ENCODE measurements at regions not wholly inside any gene's neighbourhood (a gene's known extent, or its start where the extent isn't known, plus 50 kb on each side); places are given as distances from the start of the nearest gene placed in this dataset.

DNA sequence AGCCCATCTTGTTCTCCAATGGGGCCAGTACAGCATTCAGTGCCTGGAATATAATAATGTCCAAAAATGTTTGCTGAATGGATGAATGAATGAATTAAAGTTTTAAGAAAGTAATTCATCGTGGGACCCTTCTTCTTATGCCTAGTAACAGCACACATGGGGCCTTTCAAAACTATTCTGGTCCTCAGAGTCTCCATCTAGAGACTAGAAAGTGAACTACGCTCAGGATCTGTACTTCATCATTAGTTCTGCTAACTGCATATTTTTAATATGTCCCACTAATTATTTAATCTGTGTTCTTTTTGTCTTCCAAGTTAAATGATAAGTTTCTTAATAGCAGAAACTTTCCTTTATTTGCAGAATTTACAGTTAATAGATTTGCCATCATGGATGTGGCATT lies 172.5 kb downstream of the SMAD2 start:
- FAIRE-seq, result no peak

DNA sequence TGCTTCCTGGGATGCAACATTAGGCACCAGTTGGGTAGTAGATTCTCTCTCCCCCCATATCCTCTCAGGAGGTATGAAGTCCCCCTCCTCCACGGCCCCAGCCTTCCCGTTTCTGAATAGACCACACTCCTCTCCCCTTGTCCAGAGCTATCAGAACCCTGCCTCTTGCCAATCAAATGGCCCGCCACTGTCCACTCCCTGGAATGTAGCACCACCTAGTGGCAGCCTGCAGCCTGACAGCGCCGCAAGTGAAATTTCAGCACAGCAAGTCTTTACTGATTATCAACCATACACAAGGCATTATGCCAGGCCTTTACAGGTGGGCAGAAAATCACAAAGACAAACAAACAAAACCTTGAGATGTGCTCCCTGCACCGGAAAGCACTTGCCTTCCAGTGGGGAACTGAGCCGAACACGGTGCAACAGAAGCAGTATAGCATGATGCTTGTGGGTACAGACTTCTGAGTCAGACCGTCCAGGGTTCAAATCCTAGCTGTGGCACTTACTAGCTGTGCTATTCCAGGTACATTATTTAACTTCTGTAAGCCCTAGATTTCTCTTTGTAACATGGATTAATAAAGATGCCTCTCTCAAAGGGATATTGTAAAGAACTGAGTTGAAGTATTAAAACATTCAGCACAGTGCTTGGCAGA lies 174.0 kb downstream of the SMAD2 start:
- FAIRE-seq, result no peak

DNA sequence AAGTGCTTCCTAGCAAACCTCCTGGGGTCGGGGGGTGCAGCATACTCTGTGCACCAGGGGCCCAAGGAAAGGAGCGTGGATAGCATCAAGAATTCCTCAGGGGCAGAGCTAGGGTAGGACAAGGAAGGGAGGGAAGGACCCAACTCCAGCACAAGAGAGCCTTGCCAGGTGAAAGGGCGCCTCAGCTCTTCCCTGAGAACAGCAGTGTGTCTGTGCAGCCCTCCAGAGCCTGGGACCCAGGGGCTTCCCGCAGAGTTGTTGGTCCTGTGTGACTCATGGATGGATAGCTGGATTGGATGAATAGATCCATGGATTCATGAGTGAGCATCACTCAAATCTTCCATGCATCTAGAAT lies 175.4 kb downstream of the SMAD2 start:
- no peak for FAIRE-seq

DNA sequence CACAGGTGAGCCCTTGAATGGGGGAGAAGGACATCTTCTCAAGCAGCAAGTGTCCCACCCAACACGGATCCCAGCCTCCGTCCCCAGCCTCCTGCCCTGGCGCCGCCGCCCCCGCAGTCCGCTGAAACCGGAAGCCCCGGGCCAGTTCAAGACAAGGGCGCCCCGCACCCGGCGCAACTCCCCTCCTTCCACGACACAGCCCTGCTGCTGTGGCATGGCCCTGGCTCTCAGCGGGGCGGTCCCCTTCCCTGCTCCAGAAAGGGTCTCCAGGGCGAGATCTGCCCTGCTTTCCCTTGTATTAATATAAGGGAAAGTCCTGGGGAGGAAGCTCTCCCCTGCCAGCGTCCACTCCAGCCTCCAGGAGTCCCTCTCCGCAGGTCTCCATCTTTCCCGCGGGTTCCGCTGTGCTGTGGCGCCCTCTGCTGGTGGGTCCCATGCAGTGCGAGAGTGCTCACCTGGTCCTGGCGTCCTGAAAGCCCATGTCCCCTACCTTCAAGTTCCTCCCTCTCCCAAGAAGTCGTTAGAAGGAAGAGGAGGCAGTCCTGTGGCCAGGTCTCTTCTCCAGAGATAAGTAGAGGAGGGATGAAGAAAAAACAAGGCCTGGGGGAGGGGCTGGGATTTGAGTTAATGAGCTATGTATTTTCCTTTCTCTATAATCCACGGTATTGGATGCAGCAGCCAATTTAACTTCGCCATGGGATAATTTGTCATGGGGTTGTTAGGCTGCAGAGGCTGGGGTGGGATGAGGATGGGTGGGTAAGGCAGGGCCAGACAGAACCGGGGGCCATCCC lies 176.0 kb downstream of the SMAD2 start:
- no peak for FAIRE-seq

DNA sequence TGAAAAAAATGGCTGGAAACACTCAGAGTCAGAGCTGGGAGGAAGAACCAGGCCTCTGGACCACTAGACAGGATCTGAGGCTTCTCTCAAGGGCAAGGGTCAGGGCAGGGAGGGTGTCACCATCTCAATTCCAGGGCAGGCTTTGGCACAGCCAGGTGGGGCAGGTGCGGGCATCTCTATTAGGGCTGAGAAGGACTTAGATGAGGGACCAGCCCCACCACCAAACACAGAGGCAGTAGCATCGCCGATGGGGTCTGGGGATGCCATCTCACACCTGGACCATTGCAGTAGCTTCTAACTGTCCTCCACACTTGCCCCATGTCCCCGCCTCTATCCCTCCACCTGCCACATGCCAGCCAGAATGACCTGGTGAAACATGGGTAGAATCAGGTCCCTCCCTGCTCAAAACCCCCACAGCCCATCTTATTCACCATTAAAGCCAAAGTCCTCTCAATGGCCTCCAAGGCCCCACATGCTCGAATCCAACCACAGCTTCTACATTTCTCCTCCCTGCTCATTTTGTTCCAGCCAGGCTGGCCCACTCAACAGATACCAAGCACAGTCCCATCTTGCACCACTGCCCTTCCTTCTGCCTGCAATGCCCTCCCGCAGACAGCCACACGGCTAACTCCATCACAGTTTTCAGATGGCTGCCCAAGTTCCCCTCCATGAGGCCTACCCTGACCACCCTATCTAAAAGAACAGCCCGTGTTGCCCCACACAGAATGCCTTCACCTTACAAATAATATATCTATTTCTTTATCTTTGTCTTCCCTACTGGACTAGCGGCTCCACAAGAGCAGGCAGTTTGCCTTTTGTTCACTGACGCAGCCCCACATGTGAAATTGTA lies 177.4 kb downstream of the SMAD2 start:
- no peak for FAIRE-seq

DNA sequence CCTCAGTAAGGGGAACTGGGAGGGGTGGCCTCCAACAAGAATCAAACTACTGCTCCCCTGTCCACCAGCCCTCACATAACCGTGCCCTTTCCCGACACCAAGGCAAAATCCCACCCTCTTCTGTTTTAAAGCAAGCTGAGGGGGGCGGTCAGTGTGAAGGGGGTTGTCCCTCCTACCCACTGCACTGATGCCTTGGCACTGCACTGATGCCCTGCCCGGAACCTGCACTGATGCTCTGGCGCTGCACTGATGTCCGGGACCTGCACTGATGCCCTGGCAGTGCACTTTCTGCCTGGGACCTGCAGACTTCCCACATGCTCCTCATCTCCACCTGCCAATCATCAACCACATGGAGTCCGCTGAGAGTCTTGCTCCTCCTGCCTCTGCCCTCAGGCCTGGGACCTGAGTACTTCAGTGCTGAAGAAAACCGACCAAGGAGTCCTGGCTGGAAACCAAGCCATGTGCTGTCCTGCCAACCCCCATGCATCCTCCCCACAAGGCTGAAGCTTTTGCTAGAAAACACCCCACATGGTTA lies 179.5 kb downstream of the SMAD2 start:
- FAIRE-seq, result no peak

DNA sequence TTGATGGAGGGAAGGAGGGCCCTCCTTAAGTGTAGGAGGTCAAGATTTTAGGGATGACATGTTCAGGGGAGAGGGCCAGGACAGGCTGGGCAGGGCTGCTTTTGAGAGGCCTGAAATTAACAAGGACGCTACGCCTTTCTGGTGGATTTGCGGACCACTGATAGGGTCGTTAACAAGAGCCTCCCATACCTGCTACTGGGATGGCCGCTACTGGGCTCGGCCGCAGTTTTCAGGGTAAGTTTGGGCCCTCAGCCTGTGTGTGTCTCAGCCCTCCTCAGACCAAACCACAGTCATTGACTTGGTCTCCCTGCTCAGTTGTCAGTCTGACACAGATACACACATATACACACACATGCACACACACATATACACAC lies 180.9 kb downstream of the SMAD2 start:
- no peak for FAIRE-seq

DNA sequence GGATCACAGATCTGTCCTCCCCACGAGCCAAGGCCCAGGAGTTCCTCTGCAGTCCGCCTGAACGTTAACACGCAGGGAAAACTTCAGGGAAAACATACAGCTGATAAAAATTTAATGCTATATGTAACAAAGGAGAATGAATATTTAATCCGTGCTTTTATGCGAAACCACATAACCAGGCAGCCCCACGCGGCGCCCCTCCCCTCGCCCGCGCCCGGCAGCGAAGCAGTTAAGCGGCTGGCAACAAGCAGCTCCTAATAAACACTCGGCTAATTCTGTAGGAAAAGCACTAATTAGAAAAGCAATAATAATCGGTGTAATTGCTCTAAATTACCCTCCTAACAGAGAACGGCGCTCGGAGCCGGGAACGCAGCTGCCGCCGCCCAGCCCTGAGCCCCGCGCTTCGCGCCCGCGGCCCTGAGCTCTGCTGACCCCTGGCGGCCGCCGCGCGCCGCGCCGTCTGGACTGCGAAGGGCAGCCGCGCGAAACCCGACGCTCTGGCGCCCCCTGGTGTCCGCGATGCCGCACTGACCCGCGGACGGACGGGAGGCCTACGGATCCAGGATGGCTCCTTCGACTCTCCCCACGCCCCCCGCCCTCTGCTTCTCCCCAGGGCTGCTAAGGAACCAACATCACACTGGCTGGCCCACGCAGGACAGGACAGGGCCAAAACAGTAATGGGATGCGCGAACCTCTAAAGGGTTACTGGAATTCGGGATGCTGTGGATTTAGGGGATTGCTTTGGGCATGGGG lies 181.4 kb downstream of the SMAD2 start:
- FAIRE-seq, result no peak

DNA sequence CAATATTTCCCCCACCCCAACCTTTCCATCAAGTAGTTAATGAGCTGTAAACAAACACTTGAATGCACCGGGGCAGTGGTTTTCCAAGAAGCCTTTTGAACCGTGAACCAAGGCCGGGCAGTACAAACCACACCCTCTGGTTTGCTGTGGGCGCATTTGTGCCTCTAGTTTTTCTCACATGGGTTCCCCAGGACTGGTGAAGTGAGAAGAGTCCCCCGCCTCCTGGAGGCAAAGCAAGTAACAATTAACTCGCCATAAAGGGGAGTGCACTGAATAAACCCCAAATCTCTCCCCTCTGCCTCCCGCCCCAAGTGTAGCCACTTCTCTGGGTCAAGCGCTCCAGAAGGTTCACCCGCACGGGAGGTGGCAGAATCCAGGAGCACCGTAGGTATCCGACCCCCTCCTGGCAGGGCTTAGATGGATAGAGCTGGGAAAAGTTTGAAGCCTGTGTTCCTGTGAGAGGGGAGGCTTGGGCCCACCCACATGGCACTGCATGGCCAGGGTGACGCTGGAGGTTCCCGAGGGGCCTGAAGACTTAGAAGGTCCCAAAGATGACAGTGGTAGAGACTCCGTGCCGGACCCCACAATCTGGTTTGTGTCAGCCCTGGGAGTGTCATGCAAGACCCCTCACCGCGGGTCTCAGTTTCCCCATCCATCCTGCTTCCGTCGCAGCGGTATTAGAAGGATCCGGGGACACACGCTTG lies 182.2 kb downstream of the SMAD2 start:
- no peak for FAIRE-seq

DNA sequence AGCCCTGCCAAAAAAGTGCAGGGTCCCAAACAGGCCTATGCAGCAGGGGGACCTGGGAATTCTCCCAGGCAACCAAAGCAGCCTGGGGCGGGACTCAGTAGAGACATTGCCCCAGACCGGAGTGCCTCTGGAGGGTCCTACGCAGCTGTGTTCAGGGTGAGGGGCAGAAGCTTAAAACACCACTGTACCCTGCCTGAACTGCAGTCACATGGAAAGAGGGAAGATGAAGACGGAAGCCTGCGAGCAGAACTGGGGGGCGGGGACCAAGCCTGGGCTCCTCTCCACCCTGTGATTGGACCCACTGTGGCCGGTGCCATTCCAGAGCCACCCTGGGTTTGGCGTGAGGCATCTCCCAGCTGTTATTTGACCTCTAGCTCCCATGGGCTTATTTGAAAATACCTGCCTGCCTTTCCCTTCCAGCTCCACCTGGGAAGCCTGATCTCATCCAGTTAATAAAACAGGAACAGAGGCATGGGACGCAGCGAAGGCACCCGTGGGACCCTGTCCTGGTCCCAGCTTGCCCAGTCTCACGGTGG lies 183.1 kb downstream of the SMAD2 start:
- no peak for FAIRE-seq

DNA sequence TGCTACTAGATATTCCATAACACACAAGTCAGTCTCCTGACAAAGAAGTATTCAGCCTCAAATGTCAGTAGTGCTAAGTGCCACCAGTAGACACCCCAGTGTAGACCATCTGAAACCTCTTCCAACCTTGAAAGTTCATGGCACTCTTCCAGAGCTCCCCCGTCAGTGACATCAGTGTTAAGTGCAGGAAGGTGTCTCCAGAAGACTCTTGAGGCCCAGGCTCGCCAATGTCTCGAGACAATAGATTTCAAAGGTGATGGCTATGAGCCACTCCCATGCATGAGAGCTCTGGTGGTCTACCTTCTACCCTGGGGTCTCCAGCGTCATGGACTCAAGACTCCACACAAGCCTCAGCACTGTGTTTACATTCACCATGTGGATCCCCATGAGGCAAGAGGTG lies 183.8 kb downstream of the SMAD2 start:
- FAIRE-seq, result no peak

DNA sequence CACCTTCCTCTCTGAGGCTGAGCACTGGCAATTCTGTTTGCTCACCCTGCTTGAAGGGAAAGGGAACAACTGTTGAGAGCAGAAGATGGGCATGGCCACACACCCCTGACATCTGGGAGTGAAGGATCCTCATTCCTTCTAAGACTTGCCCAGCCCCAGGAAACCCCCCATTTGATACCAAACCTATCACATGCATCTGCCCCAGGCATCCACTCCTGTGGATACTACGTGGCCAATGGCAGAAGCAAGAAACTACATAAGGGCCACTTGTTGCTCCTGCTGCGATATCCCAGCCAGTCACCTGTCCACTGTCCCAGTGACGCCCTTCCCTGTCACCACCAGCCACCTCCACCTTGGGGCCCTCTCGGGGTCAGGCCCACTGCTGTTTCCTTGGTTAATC lies 185.2 kb downstream of the SMAD2 start:
- FAIRE-seq, result no peak

DNA sequence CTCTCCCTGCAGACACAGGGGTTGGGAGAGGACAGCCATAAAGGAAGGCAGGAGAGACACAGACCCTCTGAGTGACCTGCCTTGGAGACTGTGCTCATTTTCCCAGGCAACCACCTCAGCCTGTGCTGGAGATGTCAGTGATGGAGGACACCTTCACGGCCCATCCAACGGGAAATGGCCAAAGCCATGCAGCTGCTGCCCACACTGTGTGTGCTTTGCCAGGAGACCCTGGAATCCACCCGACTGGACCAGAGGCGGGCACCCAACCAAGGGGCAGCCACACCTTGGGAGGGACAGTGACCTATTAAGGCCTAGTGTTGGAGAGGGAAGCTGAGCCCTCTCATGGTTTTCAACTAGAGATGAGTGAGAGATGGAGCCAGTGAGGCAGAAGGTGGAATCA lies 192.5 kb downstream of the SMAD2 start:
- no peak for FAIRE-seq

DNA sequence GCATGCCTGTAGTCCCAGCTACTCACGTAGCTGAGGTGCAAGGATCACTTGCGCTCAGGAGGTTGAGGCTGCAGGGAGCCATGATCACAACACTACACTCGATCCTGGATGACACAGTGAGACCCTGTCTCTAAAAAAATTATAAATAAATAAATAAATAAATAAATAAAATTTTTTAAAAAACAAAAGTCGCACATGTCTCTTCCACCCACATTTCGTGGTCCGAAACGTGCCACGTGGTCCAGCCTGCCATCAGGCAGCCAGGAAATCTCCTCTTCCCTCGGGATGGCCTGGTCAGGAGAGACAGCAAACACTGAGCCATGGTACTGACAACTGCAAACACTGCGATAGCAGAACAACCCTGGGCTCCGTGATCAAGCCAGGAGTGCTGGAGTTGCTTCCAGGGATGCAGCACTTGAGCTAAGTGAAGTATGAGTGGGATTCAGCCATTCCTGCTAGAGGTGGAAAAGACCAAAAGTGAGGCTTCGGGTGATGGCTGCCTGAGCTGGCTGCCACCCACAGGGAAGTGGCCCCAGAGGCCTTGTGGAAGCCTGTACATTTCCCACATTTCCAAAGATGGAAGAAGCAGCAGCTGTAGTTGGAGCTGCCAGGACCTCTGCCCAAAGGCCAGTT lies 193.1 kb downstream of the SMAD2 start:
- no peak for FAIRE-seq

DNA sequence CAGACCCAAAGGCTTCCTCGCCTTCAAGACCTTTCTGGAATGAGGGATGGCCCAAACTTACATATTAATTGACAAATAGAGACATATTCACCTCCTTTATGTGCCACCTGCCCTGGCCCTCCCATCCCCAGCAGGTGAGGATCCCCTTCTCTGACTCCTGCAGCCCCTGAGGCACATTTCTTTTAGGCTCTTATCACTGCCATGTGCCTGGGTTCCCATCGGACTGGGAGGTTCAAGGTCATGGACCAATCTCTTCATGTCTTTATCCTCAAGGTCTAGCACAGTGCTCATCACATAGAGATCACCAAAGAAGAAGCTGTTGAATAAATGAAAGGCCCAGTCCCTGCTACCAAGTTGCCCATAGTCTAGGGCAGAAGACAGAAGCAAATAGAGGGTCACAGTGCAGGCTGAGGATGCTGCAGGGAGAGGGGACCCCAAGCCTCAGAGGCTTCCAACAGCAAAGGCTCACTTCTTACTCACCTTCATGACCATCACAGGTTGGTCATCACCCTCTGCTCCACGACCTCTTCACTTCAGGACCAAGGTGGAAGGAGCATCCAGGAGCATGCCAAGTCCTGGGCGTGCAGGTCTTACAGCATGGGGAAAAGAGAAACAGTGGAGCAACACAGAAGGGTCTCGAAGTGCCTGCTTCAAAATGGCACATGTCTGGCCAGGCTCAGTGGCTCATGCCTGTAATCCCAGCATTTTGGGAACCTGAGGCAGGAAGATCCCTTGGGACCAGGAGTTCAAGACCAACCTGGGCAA lies 193.9 kb downstream of the SMAD2 start:
- FAIRE-seq, result no peak

DNA sequence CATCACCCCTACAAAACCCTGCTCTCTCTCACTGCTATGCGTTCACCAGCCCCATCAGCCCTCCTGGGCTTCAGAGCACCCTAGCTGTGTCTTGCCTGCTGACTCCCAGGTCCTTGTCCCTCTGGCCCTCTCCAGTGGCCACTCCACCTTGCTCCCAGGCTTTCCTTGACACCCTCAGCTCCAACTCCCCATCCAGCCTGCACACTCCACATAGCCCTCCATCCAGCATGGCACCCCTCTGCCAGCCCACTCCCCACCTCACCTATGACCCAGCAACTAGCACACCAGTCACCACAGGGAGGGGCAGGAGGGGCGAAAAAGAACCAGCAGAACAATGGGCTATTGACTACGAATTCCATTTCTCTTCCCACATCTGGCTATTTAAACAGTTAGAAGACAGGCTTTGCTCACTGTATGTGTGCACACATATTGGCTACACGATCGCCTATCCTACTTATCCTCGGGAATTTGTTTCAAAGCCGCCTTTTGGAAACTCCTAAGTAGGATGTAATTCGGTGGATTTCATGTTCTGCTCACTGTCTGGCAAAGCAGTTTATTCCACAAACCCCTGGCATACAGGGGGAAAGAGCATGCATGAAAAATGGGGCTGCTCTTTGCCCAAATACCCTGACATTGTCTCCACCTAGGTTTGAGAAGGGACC lies 195.3 kb downstream of the SMAD2 start:
- no peak for FAIRE-seq

DNA sequence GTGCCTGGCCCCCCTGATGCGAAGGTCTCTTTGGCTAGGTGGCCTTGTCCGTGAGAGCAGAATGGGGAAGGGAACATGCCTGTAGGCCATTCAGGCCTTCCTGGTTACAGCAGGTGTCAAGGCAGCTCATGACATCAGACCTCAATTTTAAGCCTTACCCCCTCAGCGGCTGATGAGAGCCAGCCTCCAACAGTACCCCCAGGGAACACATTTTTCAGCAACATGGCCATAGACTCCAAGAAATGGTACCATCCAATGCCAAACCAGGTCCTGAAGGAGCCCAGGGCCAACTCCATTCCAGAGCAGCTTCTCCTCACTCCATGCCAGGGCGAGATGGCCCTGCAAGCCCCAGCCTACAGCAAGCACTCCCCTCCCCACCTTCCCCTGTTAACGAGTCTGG lies 199.2 kb downstream of the SMAD2 start:
- no peak for FAIRE-seq

DNA sequence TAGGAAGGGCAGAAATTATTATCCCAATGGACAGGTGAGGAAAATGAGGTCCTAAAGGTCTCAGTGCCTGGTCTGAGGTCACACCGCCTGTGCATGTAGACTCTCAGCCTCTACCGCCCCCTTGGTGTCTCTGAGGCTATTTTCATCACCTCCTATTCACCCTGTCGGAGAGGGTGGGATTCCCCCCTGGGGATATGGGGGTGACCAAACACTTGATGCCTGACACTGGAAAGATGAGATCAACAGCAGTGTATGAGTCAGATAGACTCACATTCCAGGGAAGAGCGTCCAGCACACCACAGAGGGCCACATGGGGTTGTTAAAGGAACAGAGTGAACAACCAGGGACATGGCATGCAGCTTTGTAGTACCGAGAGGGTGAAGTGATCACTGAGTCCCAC lies 199.7 kb downstream of the SMAD2 start:
- FAIRE-seq, result no peak

DNA sequence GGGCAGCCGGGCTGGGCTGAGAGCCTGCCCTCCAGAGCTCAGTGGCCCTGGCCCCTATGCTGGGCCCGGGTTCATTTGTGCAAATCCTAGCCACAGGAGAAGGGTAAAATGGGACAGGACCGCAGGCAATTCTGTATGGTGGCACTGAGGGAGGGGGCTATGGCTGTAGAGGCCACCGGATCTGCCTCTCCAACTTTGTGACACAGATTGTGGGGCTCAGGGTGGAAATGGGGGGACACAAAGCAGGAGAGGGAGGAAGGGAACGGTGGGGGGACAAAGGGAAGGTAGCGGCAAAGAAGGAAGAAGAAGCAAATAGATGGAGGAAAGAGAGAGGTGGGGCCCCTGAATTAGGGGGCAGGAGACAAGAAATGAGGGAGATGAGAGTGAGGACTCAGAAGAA lies 201.1 kb downstream of the SMAD2 start:
- no peak for FAIRE-seq

DNA sequence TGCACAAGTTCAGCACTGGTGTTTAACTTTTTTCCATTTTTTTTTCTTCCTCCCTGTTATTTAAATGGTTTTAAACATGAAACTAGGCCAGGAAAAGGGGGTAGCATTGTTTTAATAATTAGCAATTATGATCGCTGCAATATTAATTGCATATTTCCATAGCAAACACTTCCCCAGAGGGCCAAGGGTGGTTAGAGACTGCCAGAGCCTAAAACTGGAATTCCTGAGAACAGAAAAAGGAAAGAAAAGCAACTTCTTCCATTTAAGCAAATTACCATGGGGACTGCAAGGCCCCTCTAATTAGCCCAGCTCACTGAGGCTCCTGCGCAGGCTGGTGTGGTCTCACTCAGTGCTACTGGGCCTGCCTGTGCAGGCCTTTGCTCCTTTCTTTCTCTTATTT lies 201.5 kb downstream of the SMAD2 start:
- no peak for FAIRE-seq

Measured in endometrium (tissue), 2 donors.